ENCODE measurements at regions not wholly inside any gene's neighbourhood (a gene's known extent, or its start where the extent isn't known, plus 50 kb on each side); places are given as distances from the start of the nearest gene placed in this dataset.

- TF ChIP-seq CTCF (IDR thresholded peaks at IDR 0.05; ENCODE audit: insufficient read depth, low read length, poor library complexity, severe bottlenecking) = no peak
- H3K36me3 ChIP-seq (ENCODE audit: control insufficient read depth, insufficient read depth, low read length) = no peaks in the 10 kb centered on the region
- H3K27me3 ChIP-seq (replicated peaks; ENCODE audit: control insufficient read depth, insufficient read depth, low read length) = no peaks in the 10 kb centered on the region
- H3K4me3 ChIP-seq (replicated peaks; ENCODE audit: low read depth, low read length) = no peak overlapping the region
- no peak for DNase-seq (ENCODE audit: extremely low read depth, insufficient read length)
These were observed 2284.3 kb upstream of the PCDH20 start for GRCh38 chr13:63699948-63700347.

- Histone ChIP-seq H3K27me3 (replicated peaks; ENCODE audit: control insufficient read depth, insufficient read depth, low read length) (no peaks in the 10 kb centered on the region), H3K36me3 (ENCODE audit: control insufficient read depth, insufficient read depth, low read length) (no peaks in the 10 kb centered on the region), H3K4me3 (replicated peaks; ENCODE audit: low read depth, low read length) (no peak overlapping the region)
- DNase-seq (ENCODE audit: extremely low read depth, insufficient read length) = no peak
- no peak for TF ChIP-seq CTCF (IDR thresholded peaks at IDR 0.05; ENCODE audit: insufficient read depth, low read length, poor library complexity, severe bottlenecking)
These were observed 2280.4 kb upstream of the PCDH20 start for GRCh38 chr13:63696055-63696454.

- Histone ChIP-seq H3K36me3 (ENCODE audit: control insufficient read depth, insufficient read depth, low read length) (no peaks in the 10 kb centered on the region), H3K4me3 (replicated peaks; ENCODE audit: low read depth, low read length) (no peak overlapping the region), H3K27me3 (replicated peaks; ENCODE audit: control insufficient read depth, insufficient read depth, low read length) (no peaks in the 10 kb centered on the region)
- TF ChIP-seq CTCF (IDR thresholded peaks at IDR 0.05; ENCODE audit: insufficient read depth, low read length, poor library complexity, severe bottlenecking) = no peak
- no peak for DNase-seq (ENCODE audit: extremely low read depth, insufficient read length)
These were observed 2278.0 kb upstream of the PCDH20 start for GRCh38 chr13:63693696-63694095.

GRCh38 chr13:63691474-63691873, 2275.8 kb upstream of the PCDH20 start:
- Histone ChIP-seq H3K27me3 (replicated peaks; ENCODE audit: control insufficient read depth, insufficient read depth, low read length) (no peaks in the 10 kb centered on the region), H3K36me3 (ENCODE audit: control insufficient read depth, insufficient read depth, low read length) (no peaks in the 10 kb centered on the region), H3K4me3 (replicated peaks; ENCODE audit: low read depth, low read length) (no peak overlapping the region)
- no peak for TF ChIP-seq CTCF (IDR thresholded peaks at IDR 0.05; ENCODE audit: insufficient read depth, low read length, poor library complexity, severe bottlenecking)
- DNase-seq (ENCODE audit: extremely low read depth, insufficient read length) = no peak

- H3K27me3 ChIP-seq (replicated peaks; ENCODE audit: control insufficient read depth, insufficient read depth, low read length) = no peaks in the 10 kb centered on the region
- DNase-seq (ENCODE audit: extremely low read depth, insufficient read length) = no peak
- no peak for TF ChIP-seq CTCF (IDR thresholded peaks at IDR 0.05; ENCODE audit: insufficient read depth, low read length, poor library complexity, severe bottlenecking)
These were observed 2275.0 kb upstream of the PCDH20 start for GRCh38 chr13:63690672-63691071.

GRCh38 chr13:63684822-63685221, 2269.2 kb upstream of the PCDH20 start:
- no peaks in the 10 kb centered on the region for H3K27me3 ChIP-seq (replicated peaks; ENCODE audit: control insufficient read depth, insufficient read depth, low read length)
- TF ChIP-seq CTCF (IDR thresholded peaks at IDR 0.05; ENCODE audit: insufficient read depth, low read length, poor library complexity, severe bottlenecking) = no peak
- no peak for DNase-seq (ENCODE audit: extremely low read depth, insufficient read length)
- H3K36me3 ChIP-seq (ENCODE audit: control insufficient read depth, insufficient read depth, low read length) = no peaks in the 10 kb centered on the region
- H3K4me3 ChIP-seq (replicated peaks; ENCODE audit: low read depth, low read length) = no peak overlapping the region

More at GRCh38 chr13:63690672-63691071, 2275.0 kb upstream of the PCDH20 start:
- no peak overlapping the region for H3K4me3 ChIP-seq (replicated peaks; ENCODE audit: low read depth, low read length)
- no peaks in the 10 kb centered on the region for H3K36me3 ChIP-seq (ENCODE audit: control insufficient read depth, insufficient read depth, low read length)
